Activated naive CD8-positive, alpha-beta T cell treated with anti-CD3 and anti-CD28 coated beads, Interleukin-2, amount 50 U/mL, for 24 hours (primary cell): ENCODE measurements at regions not wholly inside any gene's neighbourhood (a gene's known extent, or its start where the extent isn't known, plus 50 kb on each side); places are given as distances from the start of the nearest gene placed in this dataset.

Source experiments
- ATAC-seq: fragments of 150-1000 bp; cut with Tn5 transposase; one replicate; pipeline ENCODE4 v1.10.0; 2021
- DNase-seq: peaks from one replicate; pipeline ENCODE4 v3.0.0; 2021
- H3K27ac Mint-ChIP-seq: one replicate; pipeline ENCODE4 v1.8.0; 2021; ENCODE audit warnings: mild to moderate bottlenecking, mixed read lengths
- H3K27me3 Mint-ChIP-seq: one replicate; pipeline ENCODE4 v1.8.0; 2021; ENCODE audit warnings: mixed read lengths
- H3K36me3 Mint-ChIP-seq: one replicate; pipeline ENCODE4 v1.8.0; 2021; ENCODE audit warnings: low read depth, mixed read lengths
- H3K4me1 Mint-ChIP-seq: one replicate; pipeline ENCODE4 v1.8.0; 2021; ENCODE audit warnings: mixed read lengths
- H3K4me3 Mint-ChIP-seq: one replicate; pipeline ENCODE4 v1.8.0; 2021; ENCODE audit warnings: mild to moderate bottlenecking, moderate library complexity, mixed read lengths
- H3K9me3 Mint-ChIP-seq: one replicate; pipeline ENCODE4 v1.8.0; 2021; ENCODE audit warnings: mixed read lengths

GRCh38 chr2:129713337-129713736, 266.1 kb upstream of the RAB6C start:
- H3K27ac Mint-ChIP-seq: no peak overlapping the region
- H3K4me3 Mint-ChIP-seq: no peak overlapping the region
- no peaks in the 10 kb centered on the region for H3K36me3 Mint-ChIP-seq
- ATAC-seq (no peak), DNase-seq (no peak)
- H3K4me1 Mint-ChIP-seq: no peaks in the 10 kb centered on the region
- H3K27me3 Mint-ChIP-seq: peaks cover 6% of the 10 kb centered on the region
- no peaks in the 10 kb centered on the region for H3K9me3 Mint-ChIP-seq

- H3K4me1 Mint-ChIP-seq: no peaks in the 10 kb centered on the region
- ATAC-seq: no peak
- H3K27me3 Mint-ChIP-seq: peaks cover 10% of the 10 kb centered on the region
Observed at GRCh38 chr2:129716781-129717559, 262.5 kb upstream of the RAB6C start.

GRCh38 chr2:129717560-129718130, 261.8 kb upstream of the RAB6C start:
- H3K9me3 Mint-ChIP-seq: no peaks in the 10 kb centered on the region
- no peak for ATAC-seq

More at GRCh38 chr2:129716781-129717559, 262.5 kb upstream of the RAB6C start:
- Mint-ChIP-seq H3K4me3 (no peak overlapping the region), H3K27ac (no peak overlapping the region), H3K36me3 (no peaks in the 10 kb centered on the region), H3K9me3 (no peaks in the 10 kb centered on the region)
- DNase-seq: no peak

GRCh38 chr2:129719335-129719734, 260.1 kb upstream of the RAB6C start:
- no peak overlapping the region for H3K4me3 Mint-ChIP-seq
- no peak for DNase-seq

More at GRCh38 chr2:129717560-129718130, 261.8 kb upstream of the RAB6C start:
- Mint-ChIP-seq H3K27me3 (peaks cover 10% of the 10 kb centered on the region), H3K4me3 (no peak overlapping the region), H3K36me3 (no peaks in the 10 kb centered on the region), H3K27ac (no peak overlapping the region), H3K4me1 (no peaks in the 10 kb centered on the region)
- DNase-seq: no peak

GRCh38 chr2:129720360-129720759, 259.1 kb upstream of the RAB6C start:
- Mint-ChIP-seq H3K27me3 (peaks cover 13% of the 10 kb centered on the region), H3K4me3 (no peak overlapping the region), H3K36me3 (no peaks in the 10 kb centered on the region), H3K4me1 (no peaks in the 10 kb centered on the region), H3K9me3 (no peaks in the 10 kb centered on the region), H3K27ac (no peak overlapping the region)
- no peak for ATAC-seq
- no peak for DNase-seq

More at GRCh38 chr2:129719335-129719734, 260.1 kb upstream of the RAB6C start:
- Mint-ChIP-seq H3K27ac (no peak overlapping the region), H3K36me3 (no peaks in the 10 kb centered on the region), H3K9me3 (no peaks in the 10 kb centered on the region), H3K4me1 (no peaks in the 10 kb centered on the region), H3K27me3 (peaks cover 10% of the 10 kb centered on the region)
- no peak for ATAC-seq

GRCh38 chr2:129720761-129721160, 258.7 kb upstream of the RAB6C start:
- DNase-seq (no peak), ATAC-seq (no peak)
- no peak overlapping the region for H3K27ac Mint-ChIP-seq
- H3K4me3 Mint-ChIP-seq: no peak overlapping the region
- no peaks in the 10 kb centered on the region for H3K4me1 Mint-ChIP-seq
- H3K9me3 Mint-ChIP-seq: no peaks in the 10 kb centered on the region
- H3K36me3 Mint-ChIP-seq: no peaks in the 10 kb centered on the region
- peaks cover 13% of the 10 kb centered on the region for H3K27me3 Mint-ChIP-seq

- DNase-seq (no peak), ATAC-seq (no peak)
- H3K4me3 Mint-ChIP-seq: no peak overlapping the region
- H3K27ac Mint-ChIP-seq: no peak overlapping the region
- H3K27me3 Mint-ChIP-seq: peaks cover 13% of the 10 kb centered on the region
- H3K9me3 Mint-ChIP-seq: no peaks in the 10 kb centered on the region
- no peaks in the 10 kb centered on the region for H3K36me3 Mint-ChIP-seq
- H3K4me1 Mint-ChIP-seq: no peaks in the 10 kb centered on the region
Observed at GRCh38 chr2:129721236-129721635, 258.2 kb upstream of the RAB6C start.

- H3K27ac Mint-ChIP-seq: no peak overlapping the region
- no peaks in the 10 kb centered on the region for H3K4me1 Mint-ChIP-seq
- DNase-seq: no peak
- no peak for ATAC-seq
- H3K36me3 Mint-ChIP-seq: no peaks in the 10 kb centered on the region
- no peak overlapping the region for H3K4me3 Mint-ChIP-seq
- H3K9me3 Mint-ChIP-seq: no peaks in the 10 kb centered on the region
- peaks cover 9% of the 10 kb centered on the region for H3K27me3 Mint-ChIP-seq
Observed at GRCh38 chr2:129721846-129722245, 257.6 kb upstream of the RAB6C start.

GRCh38 chr2:129722306-129723019, 257.0 kb upstream of the RAB6C start:
- Mint-ChIP-seq H3K36me3 (no peaks in the 10 kb centered on the region), H3K27ac (no peak overlapping the region), H3K4me1 (no peaks in the 10 kb centered on the region), H3K4me3 (no peak overlapping the region), H3K9me3 (no peaks in the 10 kb centered on the region), H3K27me3 (peaks cover 7% of the 10 kb centered on the region)
- ATAC-seq: no peak
- DNase-seq: no peak

- no peak overlapping the region for H3K4me3 Mint-ChIP-seq
- no peaks in the 10 kb centered on the region for H3K9me3 Mint-ChIP-seq
- H3K4me1 Mint-ChIP-seq: no peaks in the 10 kb centered on the region
- no peak for ATAC-seq
- no peaks in the 10 kb centered on the region for H3K36me3 Mint-ChIP-seq
- no peak for DNase-seq
- H3K27ac Mint-ChIP-seq: no peak overlapping the region
- H3K27me3 Mint-ChIP-seq: peaks cover 7% of the 10 kb centered on the region
Observed at GRCh38 chr2:129723277-129724020, 256.0 kb upstream of the RAB6C start.

- ATAC-seq: no peak
- no peak overlapping the region for H3K4me3 Mint-ChIP-seq
Observed at GRCh38 chr2:129724021-129724757, 255.3 kb upstream of the RAB6C start.

GRCh38 chr2:129726216-129726615, 253.2 kb upstream of the RAB6C start:
- DNase-seq (no peak), ATAC-seq (no peak)
- Mint-ChIP-seq H3K27me3 (peaks cover 3% of the 10 kb centered on the region), H3K9me3 (no peaks in the 10 kb centered on the region), H3K36me3 (no peaks in the 10 kb centered on the region), H3K4me1 (no peaks in the 10 kb centered on the region), H3K4me3 (no peak overlapping the region), H3K27ac (no peak overlapping the region)

More at GRCh38 chr2:129724021-129724757, 255.3 kb upstream of the RAB6C start:
- no peak overlapping the region for H3K27ac Mint-ChIP-seq
- H3K36me3 Mint-ChIP-seq: no peaks in the 10 kb centered on the region
- H3K27me3 Mint-ChIP-seq: peaks cover 6% of the 10 kb centered on the region
- H3K9me3 Mint-ChIP-seq: no peaks in the 10 kb centered on the region
- no peaks in the 10 kb centered on the region for H3K4me1 Mint-ChIP-seq
- DNase-seq: no peak

GRCh38 chr2:129727286-129727685, 252.2 kb upstream of the RAB6C start:
- Mint-ChIP-seq H3K4me1 (no peaks in the 10 kb centered on the region), H3K36me3 (no peaks in the 10 kb centered on the region), H3K4me3 (no peak overlapping the region), H3K27ac (no peak overlapping the region), H3K9me3 (no peaks in the 10 kb centered on the region), H3K27me3 (peaks cover 3% of the 10 kb centered on the region)
- ATAC-seq (no peak), DNase-seq (no peak)
